ENCODE measurements at regions not wholly inside any gene's neighbourhood (a gene's known extent, or its start where the extent isn't known, plus 50 kb on each side); places are given as distances from the start of the nearest gene placed in this dataset.

GRCh38 chr5:61596265-61596664 lies 264.2 kb downstream of the ZSWIM6 start:
- ATAC-seq (no peak), DNase-seq (no peak)
- intact Hi-C loops (cut with DNase I, micrococcal nuclease) = no loop called here

- intact Hi-C loops (cut with DNase I, micrococcal nuclease) = no loop called here
- no peak for ATAC-seq
These were observed 265.6 kb downstream of the ZSWIM6 start for GRCh38 chr5:61597684-61598083.

GRCh38 chr5:61598126-61598525 lies 266.1 kb downstream of the ZSWIM6 start:
- intact Hi-C loops (cut with DNase I, micrococcal nuclease) = no loop called here
- no peak for DNase-seq
- ATAC-seq = no peak

More at GRCh38 chr5:61597684-61598083, 265.6 kb downstream of the ZSWIM6 start:
- no peak for DNase-seq

- intact Hi-C loops (cut with DNase I, micrococcal nuclease) = no loop called here
- DNase-seq (no peak), ATAC-seq (peak; percentile 78)
These were observed 267.5 kb downstream of the ZSWIM6 start for GRCh38 chr5:61599370-61600122.

GRCh38 chr5:61600123-61600444 lies 268.0 kb downstream of the ZSWIM6 start:
- DNase-seq (no peak), ATAC-seq (no peak)
- intact Hi-C loops (cut with DNase I, micrococcal nuclease) = no loop called here

- intact Hi-C loops (cut with DNase I, micrococcal nuclease) = no loop called here
- DNase-seq (no peak), ATAC-seq (no peak)
These were observed 269.0 kb downstream of the ZSWIM6 start for GRCh38 chr5:61600945-61601511.

GRCh38 chr5:61603211-61603908 lies 271.3 kb downstream of the ZSWIM6 start:
- DNase-seq (no peak), ATAC-seq (no peak)
- intact Hi-C loops (cut with DNase I, micrococcal nuclease) = no loop called here

- DNase-seq = no peak
- intact Hi-C loops (cut with DNase I, micrococcal nuclease) = no loop called here
- ATAC-seq = no peak
These were observed 272.3 kb downstream of the ZSWIM6 start for GRCh38 chr5:61604076-61605025.

- intact Hi-C loops (cut with DNase I, micrococcal nuclease) = no loop called here
- DNase-seq = no peak
- ATAC-seq = no peak
These were observed 278.0 kb downstream of the ZSWIM6 start for GRCh38 chr5:61609840-61610677.

GRCh38 chr5:61610678-61611024 lies 278.6 kb downstream of the ZSWIM6 start:
- intact Hi-C loops (cut with DNase I, micrococcal nuclease) = no loop called here
- no peak for DNase-seq
- ATAC-seq = no peak

GRCh38 chr5:61612431-61612830 lies 280.4 kb downstream of the ZSWIM6 start:
- no peak for DNase-seq
- intact Hi-C loops (cut with DNase I, micrococcal nuclease) = no loop called here
- no peak for ATAC-seq

- ATAC-seq (no peak), DNase-seq (no peak)
These were observed 281.6 kb downstream of the ZSWIM6 start for GRCh38 chr5:61613679-61614078.

GRCh38 chr5:61614606-61615005 lies 282.5 kb downstream of the ZSWIM6 start:
- ATAC-seq (no peak), DNase-seq (no peak)
- intact Hi-C loops (cut with DNase I, micrococcal nuclease) = no loop called here

More at GRCh38 chr5:61613679-61614078, 281.6 kb downstream of the ZSWIM6 start:
- intact Hi-C loops (cut with DNase I, micrococcal nuclease) = no loop called here

- intact Hi-C loops (cut with DNase I, micrococcal nuclease) = no loop called here
- no peak for DNase-seq
- ATAC-seq = no peak
These were observed 285.0 kb downstream of the ZSWIM6 start for GRCh38 chr5:61617039-61617438.

- DNase-seq = no peak
- no peak for ATAC-seq
- intact Hi-C loops (cut with DNase I, micrococcal nuclease) = no loop called here
These were observed 286.0 kb downstream of the ZSWIM6 start for GRCh38 chr5:61617995-61618525.

- intact Hi-C loops (cut with DNase I, micrococcal nuclease) = no loop called here
- ATAC-seq (no peak), DNase-seq (no peak)
These were observed 286.5 kb downstream of the ZSWIM6 start for GRCh38 chr5:61618577-61618976.

GRCh38 chr5:61619289-61619688 lies 287.2 kb downstream of the ZSWIM6 start:
- intact Hi-C loops (cut with DNase I, micrococcal nuclease) = no loop called here
- DNase-seq = no peak
- no peak for ATAC-seq

- DNase-seq (no peak), ATAC-seq (no peak)
- intact Hi-C loops (cut with DNase I, micrococcal nuclease) = no loop called here
These were observed 287.9 kb downstream of the ZSWIM6 start for GRCh38 chr5:61619777-61620518.
